CD1c-positive myeloid dendritic cell (primary cell): ENCODE measurements at regions not wholly inside any gene's neighbourhood (a gene's known extent, or its start where the extent isn't known, plus 50 kb on each side); places are given as distances from the start of the nearest gene placed in this dataset.

Experiments used
- DNase-seq: peaks from one replicate; pipeline ENCODE4 v3.0.0-alpha.2; 2016; ENCODE audit errors: extremely low spot score

DNA sequence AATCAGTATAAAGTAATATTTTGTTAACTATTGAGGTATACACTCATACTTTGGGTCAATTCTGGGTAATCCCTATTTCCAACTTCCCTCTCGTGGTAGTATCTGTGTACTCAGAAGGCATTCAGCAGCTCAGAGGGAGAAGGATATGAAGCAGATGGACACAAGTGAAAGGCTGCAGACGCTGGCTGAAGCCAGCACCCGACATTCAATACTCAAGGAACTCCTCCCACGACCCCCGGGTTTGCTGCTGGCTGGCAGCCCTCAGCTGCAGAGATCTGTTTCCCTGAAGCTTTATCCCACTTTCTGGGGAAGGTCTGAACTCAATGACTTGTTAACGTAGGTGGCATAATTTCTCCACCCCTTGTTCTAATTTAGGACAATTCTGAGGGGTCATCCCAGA is 847.3 kb upstream of the SOX11 start:
- no peak for DNase-seq

DNA sequence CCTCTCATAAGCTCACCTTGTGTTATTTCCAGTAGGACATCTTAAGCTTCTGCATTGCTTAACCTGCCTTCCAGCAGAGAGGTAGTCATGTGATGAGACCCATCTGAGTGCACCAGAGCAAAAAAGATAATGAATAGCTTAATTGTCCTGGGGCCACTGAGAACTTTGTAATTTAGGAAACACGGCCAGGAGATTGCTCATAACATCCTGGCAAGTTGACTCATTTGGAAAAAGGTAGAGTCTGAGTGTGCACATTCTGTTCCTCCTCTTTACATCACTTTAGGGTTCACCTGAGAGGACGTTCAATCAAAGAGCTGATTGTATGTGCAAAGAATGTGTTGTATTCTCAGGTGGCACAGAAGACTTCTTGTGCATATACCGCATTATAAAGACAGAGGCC is 830.2 kb upstream of the SOX11 start:
- DNase-seq: no peak

DNA sequence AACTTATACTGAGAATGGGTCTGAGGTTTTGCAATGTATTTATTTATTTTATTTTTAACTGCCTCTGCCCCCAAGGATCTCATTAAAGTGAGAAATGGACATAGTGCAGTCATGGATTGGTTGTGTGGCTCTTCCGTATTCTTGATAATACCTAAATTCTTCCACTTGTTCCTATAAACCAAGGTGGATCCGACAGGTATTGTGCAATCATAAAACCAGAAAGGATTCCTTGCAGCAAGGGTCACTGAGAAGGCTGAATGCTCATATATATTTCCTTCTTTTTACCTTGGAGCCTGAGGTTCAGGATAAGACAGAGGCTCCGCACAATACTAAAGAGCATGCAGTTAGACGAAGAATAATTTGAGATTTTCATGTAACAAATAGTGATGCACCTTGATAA is 826.0 kb upstream of the SOX11 start:
- DNase-seq: no peak

DNA sequence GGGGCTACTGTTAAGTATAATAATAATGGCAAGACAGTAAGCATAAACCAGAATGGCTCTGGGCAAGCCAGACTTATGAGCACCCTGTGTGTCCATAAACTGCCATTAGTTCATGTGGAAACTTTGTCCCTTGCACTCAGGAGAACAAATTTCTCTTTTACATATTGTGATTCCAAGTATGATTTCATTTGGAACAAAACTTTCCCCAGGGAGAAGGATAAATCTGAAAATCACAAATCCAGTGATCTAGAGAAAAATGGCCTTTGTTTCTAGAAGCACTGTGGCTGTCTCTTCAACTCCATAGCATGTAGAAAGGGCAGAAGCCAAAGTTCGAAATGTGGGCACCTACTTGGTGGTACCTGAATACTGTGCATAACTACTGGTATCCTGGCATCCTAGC is 823.7 kb upstream of the SOX11 start:
- DNase-seq: no peak

DNA sequence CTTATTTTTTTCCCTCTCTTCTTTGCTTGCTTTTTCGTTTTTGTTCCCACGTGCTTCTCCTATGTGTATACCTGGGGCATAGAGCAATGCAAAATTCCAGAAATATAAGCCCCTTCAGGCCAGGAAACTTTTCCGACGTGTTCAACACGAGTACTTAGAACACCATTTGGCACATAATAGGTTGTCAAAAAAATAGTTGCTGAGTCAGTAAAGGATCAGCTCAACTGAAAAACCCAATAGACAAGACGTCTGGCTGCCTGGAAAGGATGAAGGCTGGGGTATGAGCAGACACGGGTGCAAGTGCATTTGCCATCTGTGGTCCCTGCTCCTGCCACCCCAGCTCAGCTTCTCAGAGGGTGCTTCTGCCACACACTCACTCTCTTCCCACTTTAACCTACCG is 823.0 kb upstream of the SOX11 start:
- DNase-seq: no peak

DNA sequence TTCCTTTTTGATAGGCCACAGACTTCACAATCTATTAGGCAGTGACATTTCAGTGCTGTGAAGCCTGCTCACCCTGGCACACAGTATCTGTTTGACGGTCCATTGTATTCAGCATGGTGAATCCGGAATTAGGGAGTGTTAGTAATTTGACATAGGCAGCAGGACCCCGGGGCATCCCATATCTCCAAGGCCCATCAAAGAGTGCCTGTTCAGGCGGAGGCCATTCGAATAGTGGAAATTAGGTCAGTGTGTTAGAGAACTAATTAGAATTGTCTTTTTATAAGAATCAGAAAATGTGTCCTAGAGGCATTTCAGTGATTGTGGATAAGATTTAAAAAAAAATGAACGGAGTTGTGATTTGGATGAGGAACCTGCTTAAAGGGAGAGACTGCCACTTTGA is 818.8 kb upstream of the SOX11 start:
- DNase-seq: no peak

DNA sequence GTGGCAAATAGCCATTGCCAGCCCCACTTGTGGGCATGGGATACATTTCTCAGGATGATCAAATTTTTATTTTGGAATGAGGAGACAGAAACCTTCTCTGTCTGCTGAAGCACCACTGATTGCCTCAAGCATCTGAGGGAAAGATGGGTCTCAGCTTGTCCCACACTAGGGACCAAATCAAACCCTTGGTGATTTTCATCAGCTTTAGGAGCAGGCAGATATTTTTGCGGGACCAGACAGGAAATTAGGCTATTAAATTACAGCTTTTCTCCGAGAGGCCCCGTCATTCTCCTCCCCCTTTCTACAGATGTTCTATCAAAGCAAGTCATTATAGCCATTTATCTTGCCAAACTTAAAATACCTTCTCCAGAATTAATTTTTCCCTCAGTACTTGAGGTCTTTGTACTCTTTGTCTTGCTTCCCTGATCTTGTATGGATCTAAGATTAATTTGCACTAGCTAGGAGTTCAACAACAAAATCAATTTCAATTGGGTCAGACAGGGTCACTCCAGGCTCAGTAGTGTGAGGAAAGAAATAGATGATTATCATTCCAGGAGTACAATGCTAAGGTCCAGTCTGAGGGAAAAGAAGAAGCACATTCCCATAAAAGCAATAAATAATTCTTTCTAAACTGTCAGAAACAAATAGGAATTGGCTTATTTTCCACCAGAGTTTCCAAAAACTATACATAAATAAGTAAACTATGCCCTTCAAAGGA is 818.1 kb upstream of the SOX11 start:
- no peak for DNase-seq

DNA sequence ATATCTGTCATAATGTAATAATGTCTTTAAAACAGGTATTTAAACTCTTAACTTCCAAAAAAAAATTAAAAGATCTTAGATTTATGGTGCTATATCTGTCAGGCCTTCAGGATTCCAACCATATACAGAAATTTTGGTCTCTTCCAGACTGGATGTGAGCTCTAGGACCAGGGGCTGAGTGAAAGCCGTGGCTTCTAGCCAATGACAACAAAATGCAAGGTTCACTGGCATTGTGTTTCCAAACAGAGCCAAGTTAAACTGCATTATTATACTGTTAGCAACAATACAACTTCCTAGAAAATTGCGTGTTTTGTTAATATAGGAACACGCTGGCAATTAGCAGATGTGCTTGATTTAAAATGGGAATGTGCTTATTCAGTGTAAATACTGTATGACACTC is 809.8 kb upstream of the SOX11 start:
- no peak for DNase-seq

DNA sequence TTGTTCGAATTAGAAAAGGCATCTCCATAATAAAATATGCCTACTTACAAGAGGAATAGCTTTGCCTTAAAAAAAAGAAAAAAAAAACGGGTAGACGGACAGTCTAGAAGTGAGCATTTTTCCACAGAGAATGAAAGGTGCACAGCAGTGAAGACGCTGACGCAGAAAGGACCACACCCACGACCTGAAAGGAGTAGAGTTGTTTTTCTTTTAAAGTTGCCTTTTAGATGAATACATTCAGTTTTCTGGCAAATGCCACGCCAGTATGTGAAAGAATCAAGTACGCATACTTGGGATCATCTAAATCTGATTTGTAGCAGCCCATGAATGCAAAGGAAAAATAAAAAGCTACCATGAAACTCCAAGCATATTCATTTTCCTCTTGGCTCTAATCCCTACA is 809.2 kb upstream of the SOX11 start:
- DNase-seq: no peak

DNA sequence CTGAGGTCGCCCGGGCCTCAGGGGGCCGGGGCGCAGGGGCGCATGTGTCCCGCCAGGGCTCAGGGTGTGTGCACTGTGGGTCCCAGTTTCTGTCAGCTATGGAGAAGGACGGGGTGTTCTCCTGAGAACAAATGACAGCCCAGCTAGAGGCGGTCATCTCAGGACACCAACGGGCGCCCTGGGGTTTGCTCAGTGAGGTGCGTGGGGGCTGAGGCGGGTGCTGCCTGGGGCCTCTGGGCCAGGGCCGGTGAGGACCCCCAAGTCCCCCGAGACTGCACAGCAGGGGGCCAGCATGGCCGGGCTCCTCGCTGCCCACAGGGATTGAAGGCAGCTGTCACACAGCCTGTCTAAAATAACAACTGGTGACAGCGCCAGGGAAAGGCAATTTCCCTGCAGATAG is 808.8 kb upstream of the SOX11 start:
- no peak for DNase-seq

DNA sequence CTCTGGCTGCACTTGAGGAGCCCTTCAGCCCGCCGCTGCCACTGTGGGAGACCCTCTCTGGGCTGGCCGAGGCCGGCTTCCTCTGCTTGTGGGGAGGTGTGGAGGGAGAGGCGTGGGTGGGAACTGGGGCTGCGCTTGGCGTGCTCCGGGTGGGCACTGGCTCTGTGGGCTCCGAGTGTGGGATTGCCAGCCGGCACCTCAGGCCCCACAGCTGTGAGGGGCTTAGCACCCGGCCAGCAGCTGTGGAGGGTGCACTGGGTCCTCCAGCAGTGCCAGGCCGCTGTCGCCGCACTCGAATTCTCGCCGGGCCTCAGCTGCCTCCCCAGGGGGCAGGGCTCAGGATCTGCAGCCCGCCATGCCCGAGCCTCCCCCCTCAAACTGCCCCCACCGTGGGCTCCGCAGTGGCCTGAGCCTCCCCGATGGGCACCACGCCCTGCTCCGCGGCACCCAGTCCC is 808.0 kb upstream of the SOX11 start:
- no peak for DNase-seq

DNA sequence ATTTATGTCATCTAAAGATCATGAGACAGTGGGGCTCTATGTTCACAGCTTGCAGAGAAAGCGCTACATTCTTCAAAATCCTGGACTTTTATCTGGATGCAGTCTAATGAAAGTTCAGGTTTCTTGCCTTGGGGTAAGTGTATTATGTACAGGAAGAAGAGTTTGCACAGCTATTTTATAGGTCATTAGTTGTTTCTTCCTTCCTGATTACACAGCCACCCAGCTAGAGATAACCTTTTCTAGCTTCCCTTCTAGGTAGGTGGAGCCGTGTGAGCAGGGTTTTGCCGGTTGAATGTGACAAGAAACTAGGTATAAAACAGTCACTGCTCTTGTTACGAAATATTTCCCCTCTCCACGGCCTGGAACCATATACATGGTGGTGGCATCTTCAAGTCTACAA is 800.8 kb upstream of the SOX11 start:
- no peak for DNase-seq

DNA sequence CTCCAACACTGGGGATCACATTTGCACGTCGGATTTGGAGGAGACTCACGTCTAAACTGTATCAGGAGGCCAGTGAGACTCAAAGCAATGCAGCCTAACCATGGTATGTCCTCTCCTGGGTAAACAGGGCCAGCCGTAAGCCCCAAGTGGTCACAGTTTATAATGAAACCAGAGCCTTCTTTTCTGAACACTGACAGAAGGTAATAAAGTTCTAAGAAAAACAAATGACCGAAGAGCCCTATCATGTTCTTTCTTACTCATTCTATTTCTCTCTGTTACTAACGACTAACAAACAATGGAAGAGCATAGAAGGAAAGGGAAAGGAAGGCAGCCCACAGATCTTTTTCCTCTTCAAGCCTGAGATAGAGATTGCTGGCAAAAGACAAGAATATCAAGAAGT is 796.8 kb upstream of the SOX11 start:
- DNase-seq: no peak

DNA sequence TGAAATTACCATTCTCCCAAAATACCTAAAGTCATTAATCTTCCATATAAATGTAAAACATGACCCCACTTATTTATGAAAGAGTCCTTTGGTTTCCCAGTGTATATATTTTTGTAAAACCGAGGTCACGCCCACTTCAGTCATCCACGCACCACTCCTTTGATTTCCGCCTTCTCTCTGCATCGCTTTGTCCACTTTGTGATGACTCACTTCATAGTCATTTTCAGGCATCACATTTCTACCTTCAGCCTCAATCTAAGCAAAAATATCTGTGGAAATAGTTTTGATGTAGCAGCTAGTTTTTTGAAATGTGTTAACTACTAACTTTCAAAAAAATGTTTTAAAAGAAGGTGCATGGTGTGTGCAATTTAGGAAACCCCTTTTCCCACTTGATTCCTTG is 793.5 kb upstream of the SOX11 start:
- no peak for DNase-seq

DNA sequence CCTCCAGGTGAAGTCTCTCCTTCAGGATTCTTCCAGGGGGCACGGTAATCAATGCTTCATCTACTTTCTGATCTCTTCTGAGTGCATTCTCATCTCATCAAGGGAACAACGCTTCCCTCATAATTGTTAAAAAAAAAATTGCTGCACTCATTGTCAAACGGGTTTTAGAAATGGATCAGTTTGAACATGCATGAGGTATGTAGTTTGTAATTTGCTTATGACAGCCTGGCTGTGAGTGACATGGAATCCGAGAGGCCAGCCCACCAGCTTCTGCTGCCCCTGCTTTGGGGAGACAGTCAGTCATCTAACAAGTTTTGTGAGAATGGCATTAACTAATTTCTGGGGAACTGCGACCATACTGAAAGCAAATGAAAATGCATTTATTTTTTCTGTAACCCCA is 791.9 kb upstream of the SOX11 start:
- no peak for DNase-seq

DNA sequence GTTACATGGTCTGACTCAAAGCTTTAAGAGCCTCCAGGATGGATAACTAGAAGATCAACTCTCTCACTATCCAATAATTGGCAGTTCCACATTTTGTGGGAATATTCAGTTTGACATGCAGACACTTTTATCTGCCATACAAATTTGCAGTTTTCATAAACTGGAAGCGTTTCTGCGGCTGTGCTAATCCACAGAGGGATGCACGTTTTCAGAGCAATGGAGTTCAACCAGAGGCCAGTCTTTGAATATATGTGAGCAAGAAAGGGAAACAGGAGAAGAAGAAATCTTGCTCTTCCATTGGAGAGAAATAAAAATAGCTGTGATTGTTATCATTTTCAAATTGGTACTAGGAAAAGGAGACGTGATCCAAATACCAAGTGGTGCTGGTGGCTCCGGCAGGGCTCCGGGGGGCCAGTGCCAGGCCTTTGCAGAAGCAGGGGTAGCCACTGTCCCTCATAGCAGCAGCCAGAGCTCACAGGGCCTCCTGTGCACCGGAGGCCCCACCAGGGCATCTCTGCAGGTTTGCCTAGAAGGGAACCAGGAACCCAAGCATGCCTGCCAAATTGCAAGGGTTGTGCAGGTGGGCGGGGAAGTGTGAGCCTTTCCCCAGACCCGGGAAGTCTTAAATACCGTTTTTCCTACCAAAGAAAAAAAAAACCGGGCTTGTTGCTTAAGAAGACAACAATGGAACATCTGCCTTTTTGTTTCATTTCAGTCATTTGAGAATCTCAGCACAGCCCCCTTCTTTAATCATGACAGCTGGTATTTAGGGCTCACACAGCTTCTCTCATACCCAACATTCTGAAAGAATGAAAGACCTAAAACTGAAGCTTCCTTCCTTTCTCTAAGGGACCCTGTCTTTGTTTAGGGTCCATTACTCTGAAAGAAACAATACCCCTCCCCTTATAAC is 791.1 kb upstream of the SOX11 start:
- DNase-seq: no peak

DNA sequence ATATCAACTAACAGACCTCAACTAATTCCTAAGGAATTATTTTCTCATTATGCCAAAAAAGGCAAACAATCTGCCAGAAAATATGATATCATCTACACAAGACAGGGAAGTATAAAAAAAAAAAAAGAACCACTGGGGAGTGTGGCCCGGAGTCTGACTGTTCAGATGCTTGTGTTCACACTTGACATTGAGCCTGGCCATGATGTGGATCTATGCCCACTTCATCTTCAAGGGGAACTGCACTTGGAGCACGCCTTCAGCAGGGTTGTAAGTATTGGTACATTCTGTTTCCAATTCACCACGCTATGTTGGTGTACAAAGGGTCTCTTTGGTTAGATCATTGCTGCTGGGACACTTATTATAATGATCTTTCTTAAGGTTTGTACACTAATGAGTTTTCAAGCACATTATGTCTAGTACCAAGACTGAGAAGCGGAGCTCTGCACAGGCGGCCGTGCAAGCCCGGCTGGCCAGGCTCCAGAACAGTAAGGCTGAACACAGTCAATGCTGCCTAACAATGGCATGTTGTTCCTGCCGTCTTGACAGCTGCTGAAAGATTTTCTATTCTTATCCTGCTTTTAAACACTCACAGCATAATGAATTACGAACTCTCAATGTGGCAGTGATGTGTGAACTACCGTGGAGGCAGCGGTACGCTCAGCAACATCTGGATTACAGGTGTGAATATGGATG is 788.4 kb upstream of the SOX11 start:
- no peak for DNase-seq

DNA sequence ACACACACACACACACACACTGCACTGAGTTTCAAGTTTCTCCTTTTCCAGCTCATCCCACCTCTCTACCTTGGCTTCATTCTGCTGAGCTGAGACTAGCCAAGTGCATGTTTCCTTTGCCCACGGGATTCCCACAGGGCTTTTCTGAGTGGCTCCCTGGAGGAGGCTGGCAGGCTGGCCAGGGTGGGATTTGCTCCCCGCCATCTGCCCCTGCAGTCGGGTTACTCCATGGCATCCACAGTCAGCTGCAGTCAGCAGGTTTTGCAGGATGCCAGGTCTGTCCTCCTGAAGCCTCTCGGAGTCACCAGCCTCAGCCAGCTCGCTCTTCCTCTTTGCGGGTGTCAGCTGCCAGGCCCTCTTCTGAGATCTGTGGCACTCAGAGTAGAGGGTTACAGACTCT is 783.7 kb upstream of the SOX11 start:
- DNase-seq: no peak

DNA sequence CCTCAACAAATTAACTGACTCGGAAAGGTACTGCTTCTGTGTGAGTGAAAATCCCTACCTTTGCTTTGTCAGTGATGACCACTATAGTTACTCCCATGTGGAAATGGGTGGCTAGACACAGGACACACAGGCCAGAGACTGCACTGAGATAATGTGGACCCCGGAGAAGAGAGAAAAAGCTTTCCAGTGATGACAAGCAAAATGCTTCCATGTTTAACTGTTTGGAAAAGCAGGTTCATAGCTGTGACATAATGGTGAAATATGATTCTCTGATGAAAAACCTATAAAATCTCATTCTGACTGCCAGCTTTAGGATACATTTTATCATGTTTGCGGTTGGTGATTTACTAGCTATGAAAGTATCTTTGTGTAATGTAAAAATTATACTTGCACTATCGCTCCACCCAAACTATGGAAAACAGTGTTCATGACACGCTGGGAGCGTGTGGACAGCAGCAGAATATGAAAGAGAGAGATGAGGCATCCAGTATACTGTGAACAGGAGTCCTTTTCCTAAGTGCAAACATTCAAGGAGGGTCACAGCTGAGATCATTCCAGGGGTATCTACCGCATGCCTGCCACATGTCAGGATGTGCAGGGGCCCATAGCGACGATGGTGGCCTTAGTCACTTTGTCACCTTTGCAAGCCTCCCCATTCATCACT is 782.7 kb upstream of the SOX11 start:
- no peak for DNase-seq

DNA sequence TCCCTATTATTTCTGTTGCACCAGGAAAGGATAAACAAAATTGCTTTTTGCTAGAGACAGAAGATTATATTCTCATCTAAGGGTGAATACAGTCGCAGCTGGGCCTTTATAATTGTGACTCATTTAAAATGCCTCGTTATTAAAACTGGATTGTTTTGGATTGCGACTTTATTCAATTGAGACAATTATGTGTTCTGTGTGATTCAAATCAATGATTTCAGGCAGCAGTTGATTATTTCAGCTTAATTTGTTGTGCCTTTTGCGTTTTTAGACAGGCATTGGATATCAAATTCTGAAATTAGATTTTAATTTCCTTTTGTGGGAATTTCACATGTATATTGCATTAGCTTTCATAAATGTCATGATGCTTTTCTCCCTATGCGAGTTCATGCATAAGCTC is 778.1 kb upstream of the SOX11 start:
- no peak for DNase-seq

DNA sequence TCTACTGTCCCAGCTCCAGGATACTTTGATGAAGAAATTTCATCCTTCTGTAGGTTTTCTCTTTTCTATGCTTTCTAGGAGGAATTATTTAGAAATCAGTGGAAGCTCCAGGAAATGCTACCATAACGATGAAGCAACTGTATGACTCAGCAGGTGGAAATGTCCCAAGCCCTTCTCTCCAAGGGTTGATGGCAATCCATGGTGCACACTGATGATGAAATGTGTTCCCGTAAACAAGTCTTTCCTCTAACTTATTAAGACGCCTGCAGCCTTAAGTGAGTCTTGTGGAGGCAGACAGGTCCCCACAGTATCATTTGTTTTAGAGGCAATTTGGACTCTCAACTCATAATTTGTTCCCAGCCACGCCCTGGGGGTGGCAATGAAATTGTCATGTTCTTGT is 777.6 kb upstream of the SOX11 start:
- no peak for DNase-seq

DNA sequence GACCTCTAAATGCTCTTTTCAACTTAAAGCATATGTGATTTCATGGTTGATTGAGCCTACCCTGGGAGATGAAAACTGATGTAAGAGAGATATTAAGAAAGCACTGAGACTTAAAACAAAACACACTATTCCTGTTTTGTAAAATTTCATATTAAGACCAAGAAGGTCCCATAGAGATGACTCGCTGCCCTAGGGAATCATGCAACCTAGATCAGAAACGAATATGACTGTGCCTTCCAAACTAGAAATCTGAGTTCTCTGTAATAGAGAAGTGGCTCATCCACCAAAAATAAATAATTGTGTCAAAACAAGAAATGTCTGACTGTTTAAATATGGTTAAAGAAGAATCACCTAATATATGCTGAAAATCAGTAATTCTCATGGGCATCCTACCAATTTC is 776.8 kb upstream of the SOX11 start:
- DNase-seq: no peak
